WTC11 (cell line): ENCODE measurements at regions not wholly inside any gene's neighbourhood (a gene's known extent, or its start where the extent isn't known, plus 50 kb on each side); places are given as distances from the start of the nearest gene placed in this dataset.

ENCODE experiments used
- ATAC-seq: fragments of 200-7000 bp; cut with Tn5 transposase; 2 replicates; pipeline ENCODE4 v1.10.0; 2021; ENCODE audit warnings: mild to moderate bottlenecking, moderate library complexity
- CTCF ChIA-PET: fragments of 300-600 bp; sonication (Branson Sonifier 250); formaldehyde crosslinking; loops from one replicate; lab custom pipeline; 2021; ENCODE audit warnings: antibody characterized with exemption; lab: Charles Lee
- POLR2A ChIA-PET: fragments of 350-600 bp; sonication (Branson Sonifier 250); formaldehyde crosslinking; loops from one replicate; lab custom pipeline; 2021; ENCODE audit warnings: antibody characterized with exemption; lab: Charles Lee
- DNase-seq: peaks from one replicate; pipeline ENCODE4 v3.0.0; 2021; ENCODE audit warnings: low spot score
- H3K27ac Mint-ChIP-seq: 2 replicates; pipeline ENCODE4 v1.8.0; 2021; ENCODE audit warnings: mixed read lengths
- H3K27me3 Mint-ChIP-seq: 2 replicates; pipeline ENCODE4 v1.8.0; 2021; ENCODE audit warnings: low read depth, mild to moderate bottlenecking, moderate library complexity, mixed read lengths
- H3K36me3 Mint-ChIP-seq: 2 replicates; pipeline ENCODE4 v1.8.0; 2021; ENCODE audit warnings: mixed read lengths
- H3K4me1 Mint-ChIP-seq: 2 replicates; pipeline ENCODE4 v1.8.0; 2022; ENCODE audit warnings: mixed read lengths
- H3K4me3 Mint-ChIP-seq: 2 replicates; pipeline ENCODE4 v1.8.0; 2021; ENCODE audit warnings: mild to moderate bottlenecking, moderate library complexity, mixed read lengths
- H3K9me3 Mint-ChIP-seq: 2 replicates; pipeline ENCODE4 v1.8.0; 2021; ENCODE audit warnings: mixed read lengths
- ATF1 ChIP-seq: sonication (generic); formaldehyde crosslinking; IDR thresholded peaks from 2 replicates; pipeline ENCODE4 v1.8.1; 2023; ENCODE audit warnings: mild to moderate bottlenecking, moderate library complexity, missing genetic modification reagents
- CBFB ChIP-seq: sonication (generic); formaldehyde crosslinking; IDR thresholded peaks from 2 replicates; pipeline ENCODE4 v1.8.1; 2022; ENCODE audit warnings: mild to moderate bottlenecking, low read depth, missing genetic modification reagents
- KAT7 ChIP-seq: sonication (generic); formaldehyde crosslinking; IDR thresholded peaks from 2 replicates; pipeline ENCODE4 v1.8.1; 2023; ENCODE audit warnings: missing genetic modification reagents, mild to moderate bottlenecking, borderline replicate concordance
- NR3C1 ChIP-seq: sonication (generic); formaldehyde crosslinking; conservative IDR thresholded peaks from 2 replicates; pipeline ENCODE4 v1.8.1; 2023; ENCODE audit warnings: low read depth, mild to moderate bottlenecking, missing genetic modification reagents
- PRRX2 ChIP-seq: fragments of 250-450 bp; sonication (Bioruptor Pico); IDR thresholded peaks from 2 replicates; pipeline ENCODE4 v1.8.0; 2021; ENCODE audit warnings: mild to moderate bottlenecking
- SP1 ChIP-seq: sonication (generic); formaldehyde crosslinking; conservative IDR thresholded peaks from 2 replicates; pipeline ENCODE4 v1.8.1; 2022; ENCODE audit warnings: missing genetic modification reagents
- TEAD4 ChIP-seq: sonication (generic); formaldehyde crosslinking; IDR thresholded peaks from 2 replicates; pipeline ENCODE4 v1.8.0; 2022; ENCODE audit warnings: mild to moderate bottlenecking, missing genetic modification reagents
- TP53 ChIP-seq: sonication (generic); formaldehyde crosslinking; IDR thresholded peaks from 2 replicates; pipeline ENCODE4 v1.8.1; 2023; ENCODE audit warnings: mild to moderate bottlenecking, missing genetic modification reagents
- ZBTB21 ChIP-seq: sonication (generic); formaldehyde crosslinking; IDR thresholded peaks from 2 replicates; pipeline ENCODE4 v1.8.1; 2023; ENCODE audit warnings: mild to moderate bottlenecking, missing genetic modification reagents, borderline replicate concordance
- ZNF138 ChIP-seq: sonication (generic); formaldehyde crosslinking; conservative IDR thresholded peaks from 2 replicates; pipeline ENCODE4 v1.8.1; 2022; ENCODE audit warnings: mild to moderate bottlenecking, moderate library complexity, missing genetic modification reagents
- ZNF219 ChIP-seq: sonication (generic); formaldehyde crosslinking; IDR thresholded peaks from 2 replicates; pipeline ENCODE4 v1.8.0; 2023; ENCODE audit warnings: missing genetic modification reagents, mild to moderate bottlenecking, borderline replicate concordance
- ZNF232 ChIP-seq: sonication (generic); formaldehyde crosslinking; IDR thresholded peaks from 2 replicates; pipeline ENCODE4 v1.8.0; 2022; ENCODE audit warnings: mild to moderate bottlenecking, missing genetic modification reagents
- ZNF317 ChIP-seq: sonication (generic); formaldehyde crosslinking; IDR thresholded peaks from 2 replicates; pipeline ENCODE4 v1.8.1; 2023; ENCODE audit warnings: low read depth, mild to moderate bottlenecking, moderate library complexity, missing genetic modification reagents, borderline replicate concordance
- TF ChIP-seq, protein P1 (sequence below): sonication (generic); formaldehyde crosslinking; IDR thresholded peaks from 2 replicates; pipeline ENCODE4 v1.8.1; 2023; ENCODE audit warnings: mild to moderate bottlenecking, missing genetic modification reagents
- TF ChIP-seq, protein P2 (sequence below): sonication (generic); formaldehyde crosslinking; IDR thresholded peaks from 2 replicates; pipeline ENCODE4 v1.8.1; 2023; ENCODE audit warnings: mild to moderate bottlenecking, missing genetic modification reagents, moderate library complexity
- TF ChIP-seq, protein P3 (sequence below): fragments of 250-450 bp; sonication (Bioruptor Pico); conservative IDR thresholded peaks from 2 replicates; pipeline ENCODE4 v1.9.0; 2021; ENCODE audit warnings: mild to moderate bottlenecking
- TF ChIP-seq, protein P4 (sequence below): sonication (generic); formaldehyde crosslinking; IDR thresholded peaks from 2 replicates; pipeline ENCODE4 v1.8.0; 2022; ENCODE audit warnings: mild to moderate bottlenecking, missing genetic modification reagents
- TF ChIP-seq, protein P5 (sequence below): sonication (generic); formaldehyde crosslinking; IDR thresholded peaks from 2 replicates; pipeline ENCODE4 v1.8.1; 2022; ENCODE audit warnings: low read depth, mild to moderate bottlenecking, moderate library complexity, missing genetic modification reagents, borderline replicate concordance
- TF ChIP-seq, protein P6 (sequence below): sonication (generic); formaldehyde crosslinking; IDR thresholded peaks from 2 replicates; pipeline ENCODE4 v1.8.1; 2023; ENCODE audit warnings: mild to moderate bottlenecking, missing genetic modification reagents

DNA sequence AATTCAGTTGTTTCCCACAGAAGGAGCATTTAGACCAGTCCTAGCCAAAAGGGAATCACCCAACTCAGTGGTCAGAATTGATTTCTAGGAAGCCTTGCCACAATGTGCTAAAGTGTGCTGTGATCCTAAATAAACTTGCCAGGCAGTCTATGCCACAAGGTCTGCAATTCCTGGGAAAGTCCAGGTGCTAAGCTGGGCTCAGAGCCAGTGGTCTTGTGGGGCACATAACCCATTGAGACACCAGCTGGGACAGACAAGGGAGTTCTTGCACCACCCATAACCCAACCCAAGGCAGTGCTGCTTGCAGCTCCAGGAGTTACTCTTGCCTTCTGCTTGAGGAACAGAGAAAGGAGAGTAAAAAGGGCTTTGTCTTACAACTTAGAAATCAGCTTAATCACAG lies 489.5 kb upstream of the SPRY2 start:
- H3K27ac Mint-ChIP-seq = no peak overlapping the region
- DNase-seq = no peak
- peaks cover 34% of the 10 kb centered on the region for H3K36me3 Mint-ChIP-seq
- no peaks in the 10 kb centered on the region; the same call in 1 of the 2 replicates for H3K27me3 Mint-ChIP-seq
- no peak overlapping the region for H3K4me3 Mint-ChIP-seq
- CTCF ChIA-PET = no interaction called here
- no peaks in the 10 kb centered on the region for H3K4me1 Mint-ChIP-seq
- TF ChIP-seq, protein P1, sequence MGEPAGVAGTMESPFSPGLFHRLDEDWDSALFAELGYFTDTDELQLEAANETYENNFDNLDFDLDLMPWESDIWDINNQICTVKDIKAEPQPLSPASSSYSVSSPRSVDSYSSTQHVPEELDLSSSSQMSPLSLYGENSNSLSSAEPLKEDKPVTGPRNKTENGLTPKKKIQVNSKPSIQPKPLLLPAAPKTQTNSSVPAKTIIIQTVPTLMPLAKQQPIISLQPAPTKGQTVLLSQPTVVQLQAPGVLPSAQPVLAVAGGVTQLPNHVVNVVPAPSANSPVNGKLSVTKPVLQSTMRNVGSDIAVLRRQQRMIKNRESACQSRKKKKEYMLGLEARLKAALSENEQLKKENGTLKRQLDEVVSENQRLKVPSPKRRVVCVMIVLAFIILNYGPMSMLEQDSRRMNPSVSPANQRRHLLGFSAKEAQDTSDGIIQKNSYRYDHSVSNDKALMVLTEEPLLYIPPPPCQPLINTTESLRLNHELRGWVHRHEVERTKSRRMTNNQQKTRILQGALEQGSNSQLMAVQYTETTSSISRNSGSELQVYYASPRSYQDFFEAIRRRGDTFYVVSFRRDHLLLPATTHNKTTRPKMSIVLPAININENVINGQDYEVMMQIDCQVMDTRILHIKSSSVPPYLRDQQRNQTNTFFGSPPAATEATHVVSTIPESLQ (CRISPR knock-in tag) = no peak
- TF ChIP-seq, protein P2, sequence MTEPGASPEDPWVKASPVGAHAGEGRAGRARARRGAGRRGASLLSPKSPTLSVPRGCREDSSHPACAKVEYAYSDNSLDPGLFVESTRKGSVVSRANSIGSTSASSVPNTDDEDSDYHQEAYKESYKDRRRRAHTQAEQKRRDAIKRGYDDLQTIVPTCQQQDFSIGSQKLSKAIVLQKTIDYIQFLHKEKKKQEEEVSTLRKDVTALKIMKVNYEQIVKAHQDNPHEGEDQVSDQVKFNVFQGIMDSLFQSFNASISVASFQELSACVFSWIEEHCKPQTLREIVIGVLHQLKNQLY (CRISPR knock-in tag) = no peak
- TF ChIP-seq SP1 (CRISPR knock-in tag) = no peak
- TF ChIP-seq ZNF317 = no peak
- TF ChIP-seq NR3C1 = no peak
- TF ChIP-seq ATF1 (CRISPR knock-in tag) = no peak
- no peak for TF ChIP-seq PRRX2 (CRISPR knock-in tag)
- TF ChIP-seq TP53 (CRISPR knock-in tag) = no peak
- TF ChIP-seq, protein P3, sequence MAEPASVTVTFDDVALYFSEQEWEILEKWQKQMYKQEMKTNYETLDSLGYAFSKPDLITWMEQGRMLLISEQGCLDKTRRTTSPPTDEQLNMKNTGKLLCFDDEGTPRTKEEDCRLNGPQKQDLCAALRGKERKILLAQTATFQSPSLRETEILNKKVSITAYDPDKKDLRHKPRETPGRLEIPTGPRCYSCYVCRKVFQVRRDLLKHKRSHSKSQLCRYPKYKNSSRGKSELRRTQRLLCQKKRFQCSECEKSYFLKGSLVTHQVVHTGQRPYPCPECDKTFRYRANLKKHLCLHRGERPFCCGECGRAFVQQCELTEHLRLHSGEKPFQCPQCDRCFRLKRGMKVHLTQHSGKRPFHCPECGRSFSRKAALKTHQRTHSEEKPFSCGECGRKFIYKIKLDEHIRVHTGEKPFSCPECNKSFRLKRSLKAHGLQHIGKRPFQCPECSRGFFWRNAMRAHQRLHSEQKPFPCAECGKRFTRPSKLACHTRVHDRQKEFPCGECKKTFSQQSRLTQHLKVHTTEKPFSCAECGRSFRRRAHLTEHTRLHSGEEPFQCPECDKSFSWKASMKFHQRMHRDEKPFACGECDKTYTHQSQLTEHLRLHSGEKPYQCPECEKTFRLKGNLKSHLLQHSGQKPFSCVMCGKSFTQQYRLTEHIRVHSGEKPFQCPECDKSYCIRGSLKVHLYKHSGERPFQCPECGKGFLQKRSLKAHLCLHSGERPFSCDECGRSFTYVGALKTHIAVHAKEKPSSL (CRISPR knock-in tag) = no peak
- TF ChIP-seq ZNF219 (CRISPR knock-in tag) = no peak
- TF ChIP-seq, protein P4, sequence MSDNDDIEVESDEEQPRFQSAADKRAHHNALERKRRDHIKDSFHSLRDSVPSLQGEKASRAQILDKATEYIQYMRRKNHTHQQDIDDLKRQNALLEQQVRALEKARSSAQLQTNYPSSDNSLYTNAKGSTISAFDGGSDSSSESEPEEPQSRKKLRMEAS (CRISPR knock-in tag) = no peak
- TF ChIP-seq CBFB (CRISPR knock-in tag) = no peak
- TF ChIP-seq, protein P5, sequence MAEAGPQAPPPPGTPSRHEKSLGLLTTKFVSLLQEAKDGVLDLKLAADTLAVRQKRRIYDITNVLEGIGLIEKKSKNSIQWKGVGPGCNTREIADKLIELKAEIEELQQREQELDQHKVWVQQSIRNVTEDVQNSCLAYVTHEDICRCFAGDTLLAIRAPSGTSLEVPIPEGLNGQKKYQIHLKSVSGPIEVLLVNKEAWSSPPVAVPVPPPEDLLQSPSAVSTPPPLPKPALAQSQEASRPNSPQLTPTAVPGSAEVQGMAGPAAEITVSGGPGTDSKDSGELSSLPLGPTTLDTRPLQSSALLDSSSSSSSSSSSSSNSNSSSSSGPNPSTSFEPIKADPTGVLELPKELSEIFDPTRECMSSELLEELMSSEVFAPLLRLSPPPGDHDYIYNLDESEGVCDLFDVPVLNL (CRISPR knock-in tag) = no peak
- TF ChIP-seq KAT7 (CRISPR knock-in tag) = no peak
- TF ChIP-seq TEAD4 (CRISPR knock-in tag) = no peak
- TF ChIP-seq ZNF232 (CRISPR knock-in tag) = no peak
- no peak for TF ChIP-seq ZBTB21 (CRISPR knock-in tag)
- no peak for TF ChIP-seq ZNF138
- TF ChIP-seq, all 79 proteins: peak for 0
- POLR2A ChIA-PET = no interaction called here
- H3K9me3 Mint-ChIP-seq = peaks cover 74% of the 10 kb centered on the region
- ATAC-seq = no peak

DNA sequence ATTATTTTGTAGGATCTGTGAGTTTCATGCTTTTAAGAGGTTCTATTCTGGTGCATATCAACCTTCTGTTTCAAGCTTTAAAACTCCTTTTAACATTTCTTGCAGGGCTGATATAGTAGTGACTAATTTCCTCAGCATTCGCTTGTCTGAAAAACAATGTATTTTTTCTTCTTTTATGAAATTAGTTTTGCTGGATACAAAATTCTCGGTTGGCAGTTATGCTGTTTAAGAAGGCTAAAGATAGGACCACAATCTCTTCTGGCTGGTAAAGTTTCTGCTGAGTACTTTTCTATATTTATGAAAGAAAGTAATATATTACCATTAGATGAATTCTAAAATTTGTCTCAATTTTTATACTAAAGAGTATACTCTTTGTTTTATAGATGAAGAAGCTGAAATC lies 487.8 kb upstream of the SPRY2 start:
- no peaks in the 10 kb centered on the region for H3K4me1 Mint-ChIP-seq
- POLR2A ChIA-PET = no interaction called here
- DNase-seq = no peak
- TF ChIP-seq, protein P6, sequence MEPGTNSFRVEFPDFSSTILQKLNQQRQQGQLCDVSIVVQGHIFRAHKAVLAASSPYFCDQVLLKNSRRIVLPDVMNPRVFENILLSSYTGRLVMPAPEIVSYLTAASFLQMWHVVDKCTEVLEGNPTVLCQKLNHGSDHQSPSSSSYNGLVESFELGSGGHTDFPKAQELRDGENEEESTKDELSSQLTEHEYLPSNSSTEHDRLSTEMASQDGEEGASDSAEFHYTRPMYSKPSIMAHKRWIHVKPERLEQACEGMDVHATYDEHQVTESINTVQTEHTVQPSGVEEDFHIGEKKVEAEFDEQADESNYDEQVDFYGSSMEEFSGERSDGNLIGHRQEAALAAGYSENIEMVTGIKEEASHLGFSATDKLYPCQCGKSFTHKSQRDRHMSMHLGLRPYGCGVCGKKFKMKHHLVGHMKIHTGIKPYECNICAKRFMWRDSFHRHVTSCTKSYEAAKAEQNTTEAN = no peak
- TF ChIP-seq, all 79 proteins: peak for 0
- peaks cover 20% of the 10 kb centered on the region for H3K36me3 Mint-ChIP-seq
- CTCF ChIA-PET = no interaction called here
- H3K27me3 Mint-ChIP-seq = no peaks in the 10 kb centered on the region; the same call in 1 of the 2 replicates
- peaks cover 65% of the 10 kb centered on the region for H3K9me3 Mint-ChIP-seq
- no peak overlapping the region for H3K4me3 Mint-ChIP-seq
- ATAC-seq = no peak
- no peak overlapping the region for H3K27ac Mint-ChIP-seq
